Right hindlimb (tissue), 1 donor: ENCODE measurements at regions not wholly inside any gene's neighbourhood (a gene's known extent, or its start where the extent isn't known, plus 50 kb on each side); places are given as distances from the start of the nearest gene placed in this dataset.
A peak's percentile ranks its signal among the peaks of the same experiment; 100 is the strongest.

Experiments
- DNase-seq: peaks from one replicate; pipeline ENCODE4 v3.0.0-alpha.2; 2018

DNA sequence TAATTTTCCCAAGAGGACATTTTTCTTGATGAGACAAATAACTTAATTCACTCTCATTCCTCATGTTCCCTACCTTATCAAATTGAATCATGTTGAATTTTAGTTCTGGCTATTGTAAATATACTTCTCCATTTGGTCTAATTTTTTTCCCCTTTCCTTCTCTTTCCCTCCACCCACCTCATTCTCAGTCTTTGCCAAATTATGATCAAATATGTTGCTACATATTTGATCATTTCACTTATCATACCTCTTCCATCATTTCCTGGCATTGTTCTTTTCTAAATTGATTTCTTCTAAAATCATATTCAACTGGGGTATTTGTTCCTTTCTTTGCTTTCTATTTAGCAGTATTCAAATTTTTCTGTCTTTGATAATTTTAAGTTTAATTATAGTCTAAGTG, 52.3 kb downstream of the HDGFL1 start:
- DNase-seq, result no peak

DNA sequence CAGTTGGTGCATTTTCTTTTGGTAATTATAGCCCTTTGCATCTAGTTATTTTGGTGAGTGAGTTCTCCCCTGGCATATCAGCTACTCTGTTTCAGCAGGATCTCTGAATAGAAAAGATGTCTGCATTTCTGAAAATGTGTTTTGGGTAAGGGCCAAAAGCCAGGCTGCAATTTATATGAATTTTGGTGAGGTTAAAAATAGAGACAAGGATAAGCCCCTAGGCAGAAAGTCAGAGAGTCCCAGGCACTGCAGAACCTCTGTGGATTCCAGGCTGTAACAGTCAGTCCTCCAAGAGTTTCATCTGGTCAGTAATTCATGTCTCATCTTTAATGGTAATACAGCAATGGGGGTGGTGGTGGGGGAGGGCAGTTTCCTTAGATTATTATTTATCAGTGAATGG, 53.0 kb downstream of the HDGFL1 start:
- DNase-seq, result no peak

- no peak for DNase-seq
These were observed 53.4 kb downstream of the HDGFL1 start for GRCh38 chr6:22622813-22623212.

DNA sequence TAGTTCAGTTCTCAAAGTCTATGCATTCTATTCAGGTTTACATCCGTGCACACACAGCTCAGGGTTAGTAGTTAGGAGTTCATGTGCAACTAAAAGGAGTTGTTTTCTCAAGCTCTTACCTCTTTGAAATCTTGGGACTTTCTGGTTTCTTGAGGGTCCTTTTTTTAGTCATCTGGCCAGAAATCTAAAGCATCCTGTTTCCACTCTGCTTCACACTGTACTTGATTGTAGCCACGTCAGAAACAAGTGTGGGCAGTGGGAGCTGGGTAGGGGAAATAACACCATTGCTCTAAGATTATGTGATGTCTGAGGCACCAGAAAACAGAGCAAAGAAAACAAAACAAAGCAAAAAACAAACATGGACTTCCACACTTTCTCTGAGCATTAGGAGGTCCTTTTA, 58.3 kb downstream of the HDGFL1 start:
- no peak for DNase-seq

GRCh38 chr6:22631091-22631490, 61.7 kb downstream of the HDGFL1 start:
- peak; percentile 31 for DNase-seq

DNA sequence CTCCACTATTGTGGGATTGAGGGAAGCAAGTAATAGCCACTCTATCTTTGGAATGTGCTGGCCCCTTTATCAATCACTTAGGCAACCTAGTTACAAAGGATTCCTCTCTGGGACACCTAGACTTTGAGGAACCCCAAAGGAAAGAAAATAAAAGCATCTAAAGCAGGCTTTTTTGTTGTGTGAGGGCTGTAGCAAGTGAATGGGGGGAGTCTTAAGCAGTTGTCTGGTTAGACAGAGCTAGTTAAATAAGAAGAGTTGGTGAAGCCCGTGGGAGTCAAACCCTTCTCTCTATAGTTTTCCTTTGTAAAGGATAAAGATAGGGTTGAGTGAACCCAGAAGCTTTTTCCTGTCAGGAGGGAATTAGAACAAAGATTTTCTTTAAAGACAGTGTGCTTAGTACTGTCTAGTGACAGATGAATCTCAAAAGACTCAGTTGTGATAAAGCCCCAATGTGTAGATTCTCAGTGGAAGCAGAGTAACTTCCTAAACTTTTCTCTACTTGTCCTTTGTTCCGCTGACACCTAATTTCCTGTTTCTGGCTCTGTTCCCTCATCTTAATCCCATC, 63.3 kb downstream of the HDGFL1 start:
- no peak for DNase-seq

GRCh38 chr6:22636452-22636851, 67.1 kb downstream of the HDGFL1 start:
- DNase-seq, result no peak

DNA sequence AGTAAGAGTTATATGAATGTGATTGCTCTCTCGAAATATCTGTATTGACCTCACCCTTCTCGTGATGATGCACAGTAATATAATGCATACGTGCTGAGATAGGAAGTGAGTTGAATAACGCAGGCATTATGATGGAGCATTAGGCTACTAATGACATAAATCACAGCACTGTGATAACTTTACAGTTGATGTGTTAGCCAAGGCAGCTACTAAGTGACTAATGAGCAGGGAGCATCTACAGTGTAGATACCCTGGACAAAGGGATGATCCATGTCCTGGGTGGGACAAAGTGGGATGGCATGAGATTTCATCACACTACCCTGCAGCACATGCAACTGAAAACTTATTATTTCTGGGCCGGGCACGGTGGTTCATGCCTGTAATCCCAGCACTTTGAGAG, 68.4 kb downstream of the HDGFL1 start:
- no peak for DNase-seq

GRCh38 chr6:22638320-22638719, 69.0 kb downstream of the HDGFL1 start:
- DNase-seq, result no peak

DNA sequence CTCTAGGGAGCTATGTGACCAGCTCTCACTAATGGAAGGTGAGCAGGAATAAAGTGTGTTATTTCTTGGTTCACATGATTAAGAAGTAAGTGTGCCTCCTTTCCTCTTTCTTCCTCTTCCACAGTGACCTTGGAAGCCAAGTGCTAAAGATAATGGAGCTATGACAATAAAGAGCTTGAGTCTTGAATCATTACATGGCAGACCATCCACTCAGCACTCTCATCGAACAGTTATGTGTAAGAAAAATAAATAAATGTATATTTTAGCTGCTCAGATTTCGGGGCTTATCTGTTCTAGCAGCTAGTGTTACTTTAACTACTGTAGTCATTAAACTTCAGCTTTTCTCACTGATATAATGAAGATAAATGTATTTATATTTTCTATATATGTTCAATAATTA, 72.9 kb downstream of the HDGFL1 start:
- DNase-seq, result no peak

DNA sequence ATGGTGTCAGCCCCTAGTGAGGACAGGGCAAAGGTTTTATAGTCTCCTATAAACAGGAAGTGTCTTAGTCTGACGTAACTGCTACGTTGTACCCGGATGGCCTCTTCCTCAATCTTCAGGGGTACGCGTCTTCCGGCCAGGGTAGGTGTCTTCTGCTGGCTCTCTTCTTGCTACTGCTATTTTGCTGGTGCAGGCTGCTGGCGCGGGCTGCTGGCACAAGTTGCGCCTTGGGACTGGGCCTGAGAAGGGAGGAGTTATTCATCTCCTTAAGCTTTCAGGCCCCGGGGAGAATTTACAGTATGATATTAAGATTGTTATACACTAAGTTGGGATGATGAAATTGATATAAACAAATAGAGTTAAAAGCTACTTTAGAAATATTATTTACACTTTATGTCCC, 74.4 kb downstream of the HDGFL1 start:
- no peak for DNase-seq

DNA sequence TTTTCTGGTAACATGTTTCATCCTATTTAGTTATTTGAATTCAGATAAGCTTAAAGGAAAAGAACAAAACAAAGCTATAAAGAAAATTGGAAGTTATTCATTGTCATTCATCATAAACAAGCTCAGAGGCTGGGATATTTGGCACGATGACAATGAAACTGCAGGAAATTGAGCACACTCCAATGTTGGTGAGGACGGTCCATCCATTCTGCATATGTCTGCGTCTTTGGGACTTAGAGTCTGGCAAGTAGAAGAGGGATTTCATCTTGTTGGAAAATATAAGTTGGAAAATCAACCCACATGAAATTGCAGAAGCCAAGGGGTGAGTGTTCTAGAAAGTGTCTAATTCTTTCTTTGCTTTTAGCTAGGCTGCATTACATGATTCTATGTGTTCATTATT, 78.4 kb downstream of the HDGFL1 start:
- peak; percentile 44 for DNase-seq

DNA sequence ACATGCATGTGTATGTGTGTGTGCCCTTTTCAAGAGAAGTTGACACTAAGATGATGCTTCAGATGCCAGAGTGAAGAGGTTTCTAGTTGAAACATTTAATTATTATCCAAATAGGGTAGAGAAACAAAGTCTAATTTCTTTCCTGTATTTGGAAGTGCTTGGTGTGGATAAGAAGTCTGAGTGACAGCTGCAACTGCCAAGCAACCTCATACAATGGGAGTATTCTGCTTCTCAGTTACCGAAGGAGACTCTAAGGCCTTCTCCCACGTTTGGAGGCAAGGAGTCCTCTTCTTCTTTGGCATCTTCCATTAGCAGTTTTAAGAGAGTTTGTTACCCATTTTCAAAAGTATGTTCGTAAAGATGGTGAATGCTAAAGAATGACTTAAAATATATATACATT, 82.4 kb downstream of the HDGFL1 start:
- DNase-seq, result no peak

- DNase-seq, result no peak
These were observed 84.7 kb downstream of the HDGFL1 start for GRCh38 chr6:22653980-22654610.

DNA sequence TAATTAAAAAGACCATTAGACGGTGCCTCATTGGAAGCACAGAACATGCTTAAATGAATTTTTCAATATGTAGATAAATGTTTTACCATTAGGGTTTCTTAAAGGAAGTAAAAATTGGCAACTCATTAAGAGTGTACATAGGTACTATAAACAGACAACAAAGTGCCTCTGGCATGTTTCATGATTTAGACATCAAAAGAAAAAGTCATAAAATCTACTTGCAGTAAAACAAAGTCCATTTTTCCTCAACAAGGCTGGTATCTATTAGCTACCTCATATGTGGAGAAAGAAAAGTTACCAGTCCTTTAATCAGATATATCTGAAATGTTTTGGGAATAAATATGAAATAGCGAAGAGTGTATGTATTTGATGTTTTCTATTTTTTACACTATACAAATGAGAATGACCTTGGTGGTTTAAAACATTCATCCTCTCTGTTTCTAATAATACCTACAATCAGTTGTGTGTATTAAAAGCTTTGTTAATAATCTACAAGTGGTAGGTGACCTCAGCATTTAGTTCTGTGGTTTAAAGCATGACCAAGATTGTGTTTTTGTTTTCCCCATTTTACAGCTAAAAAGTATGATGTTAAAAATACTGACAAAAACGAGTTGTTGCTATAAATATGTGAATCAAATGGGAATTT, 87.5 kb downstream of the HDGFL1 start:
- no peak for DNase-seq

DNA sequence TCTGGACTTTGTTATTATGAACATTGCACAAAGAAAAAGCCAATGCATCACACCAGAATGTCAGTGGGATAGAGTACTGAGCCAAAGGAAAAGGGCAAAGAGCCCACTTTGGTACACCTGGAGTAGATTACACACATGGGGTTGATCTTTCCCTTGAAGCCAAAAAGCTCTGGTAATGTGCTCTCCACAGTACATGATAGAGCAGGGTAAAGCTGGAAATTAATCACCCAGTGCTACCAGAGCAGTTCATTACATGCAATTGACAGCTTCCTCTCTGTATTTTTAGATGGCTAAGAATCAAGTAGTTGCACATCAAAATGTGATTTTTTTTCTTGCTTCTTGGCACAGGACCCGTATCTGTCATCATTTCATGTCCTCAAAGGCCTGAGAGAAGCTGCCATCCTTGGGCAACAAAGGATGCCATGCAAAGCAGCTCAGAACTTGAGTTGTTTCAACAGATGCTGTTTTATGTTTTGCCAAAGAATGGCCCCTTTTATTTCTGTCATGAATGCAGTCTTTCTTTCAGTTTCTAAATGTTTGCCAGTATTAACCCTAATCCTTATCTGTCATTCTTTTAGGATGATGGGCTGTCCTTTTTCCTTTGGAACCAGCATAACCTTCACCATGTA, 88.1 kb downstream of the HDGFL1 start:
- DNase-seq, result no peak

DNA sequence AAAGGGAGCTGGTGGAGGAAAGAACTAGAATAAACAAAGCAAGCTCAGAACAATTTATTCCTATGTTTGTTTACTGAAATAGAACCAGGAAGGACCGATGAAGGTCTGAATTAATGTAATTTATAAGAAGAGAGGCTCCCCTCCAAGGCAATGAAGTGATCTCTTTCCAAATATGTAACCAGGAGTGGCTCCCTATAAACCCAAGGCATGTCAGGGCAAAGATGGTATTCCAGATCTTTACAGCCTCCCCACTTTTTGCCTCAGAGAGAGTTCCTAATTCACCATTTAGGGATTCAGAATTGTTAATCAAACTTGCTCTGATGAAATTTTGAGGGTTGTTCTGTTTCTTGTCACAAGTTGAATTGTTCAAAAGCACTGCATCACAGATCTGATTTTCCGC, 88.8 kb downstream of the HDGFL1 start:
- DNase-seq, result no peak

DNA sequence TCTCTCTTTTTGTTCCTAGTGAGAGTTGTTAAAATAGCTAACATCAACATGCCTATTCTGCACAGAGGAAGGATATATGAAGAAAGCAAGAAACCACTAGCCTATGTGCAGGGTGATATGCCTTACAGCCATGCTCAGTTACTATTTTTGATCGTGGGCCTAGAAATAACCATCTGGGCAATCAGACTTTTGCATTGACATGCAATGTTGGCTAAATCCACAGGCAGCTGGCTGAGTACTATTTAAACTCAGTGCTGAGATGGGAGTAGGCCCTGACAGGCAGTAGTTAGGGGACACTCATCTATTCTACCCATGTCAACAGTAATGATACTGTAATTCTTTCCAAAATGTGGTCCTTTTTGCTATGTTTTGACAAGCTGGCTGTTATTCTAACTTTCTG, 89.6 kb downstream of the HDGFL1 start:
- DNase-seq, result no peak

GRCh38 chr6:22664968-22665367, 95.6 kb downstream of the HDGFL1 start:
- no peak for DNase-seq

DNA sequence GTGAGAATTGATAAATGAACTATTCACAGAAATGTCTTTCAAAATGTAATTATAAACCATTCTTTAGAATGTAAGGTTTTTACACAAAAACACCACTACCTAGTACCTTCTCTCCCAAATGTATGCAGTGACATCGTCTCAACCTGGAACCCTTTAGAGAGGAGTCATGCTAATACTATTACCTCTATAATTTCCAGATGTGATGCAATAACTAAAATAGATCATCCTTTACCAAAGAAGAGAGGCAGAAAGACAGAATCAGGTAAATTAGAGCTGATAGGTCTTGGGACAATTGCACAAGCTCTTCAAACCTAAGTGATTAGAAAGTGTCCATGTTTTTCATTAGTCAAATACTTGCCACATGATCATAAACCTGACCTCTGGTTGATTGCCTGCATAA, 96.7 kb downstream of the HDGFL1 start:
- no peak for DNase-seq

DNA sequence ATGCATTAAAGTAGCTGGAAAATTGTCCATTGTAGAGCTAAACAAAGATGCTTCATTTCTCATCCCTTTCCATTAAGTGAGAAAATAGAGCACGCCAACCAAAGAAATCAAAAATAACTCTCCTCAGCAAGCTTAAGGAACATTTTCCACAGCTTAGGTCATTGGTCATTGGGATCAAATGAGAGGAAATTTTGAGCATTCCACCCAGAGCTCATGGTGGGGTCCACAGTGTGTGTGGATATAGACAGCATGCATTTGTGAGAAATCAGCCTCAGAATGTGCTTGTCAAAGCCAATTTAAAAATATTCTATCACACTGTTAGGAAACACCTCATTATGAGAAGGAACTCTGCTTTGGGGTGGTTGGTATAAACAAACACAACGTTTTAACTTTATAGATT, 97.2 kb downstream of the HDGFL1 start:
- no peak for DNase-seq

- no peak for DNase-seq
These were observed 98.5 kb downstream of the HDGFL1 start for GRCh38 chr6:22667855-22668254.

- DNase-seq, result no peak
These were observed 98.9 kb downstream of the HDGFL1 start for GRCh38 chr6:22668307-22668706.

- DNase-seq, result no peak
These were observed 99.4 kb downstream of the HDGFL1 start for GRCh38 chr6:22668717-22669116.
